GM12878 (cell line): ENCODE measurements at regions not wholly inside any gene's neighbourhood (a gene's known extent, or its start where the extent isn't known, plus 50 kb on each side); places are given as distances from the start of the nearest gene placed in this dataset.

Source experiments
- ATAC-seq: fragments of 200-7000 bp; cut with Tn5 transposase; 3 replicates; pipeline ENCODE4 v1.9.1; 2020; ENCODE audit warnings: mild to moderate bottlenecking, moderate library complexity
- BruUV-seq: library from RNA; stranded (reverse); fragments of 400-500 nt; replicated peaks from 2 replicates; lab custom pipeline; 2021; lab: Mats Ljungman, UMichigan
- CTCF ChIA-PET: fragments of 300-600 bp; sonication (Branson Sonifier 250); formaldehyde crosslinking; extraction: SDS; loops from one replicate; lab custom pipeline; 2021; ENCODE audit warnings: inconsistent platforms; lab: Yijun Ruan, JAX
- POLR2A ChIA-PET: fragments of 350-600 bp; formaldehyde crosslinking; extraction: SDS; loops from one replicate; lab custom pipeline; 2021; ENCODE audit warnings: inconsistent platforms; lab: Charles Lee
- RAD21 ChIA-PET: fragments of 300-600 bp; sonication (Branson Sonifier 250); formaldehyde crosslinking; loops from one replicate; lab custom pipeline; 2023; ENCODE audit warnings: antibody characterized with exemption; ENCODE audit not compliant: unreplicated experiment; lab: Charles Lee
- SMC1A ChIA-PET: fragments of 300-600 bp; sonication (Branson Sonifier 250); formaldehyde crosslinking; loops from one replicate; lab custom pipeline; 2023; ENCODE audit not compliant: unreplicated experiment, uncharacterized antibody; lab: Charles Lee
- DNase-seq: peaks from one replicate; pipeline ENCODE4 v3.0.0-alpha.2; 2011; ENCODE audit warnings: low read depth, low spot score
- FAIRE-seq: peaks from 3 replicates; lab custom pipeline; 2011; peaks lifted over from hg19 to GRCh38; lab: Jason Lieb, UNC
- H2AFZ ChIP-seq: 2 replicates; pipeline ENCODE4 v1.6.0; 2011; ENCODE audit warnings: low read depth, low read length, control low read depth; ENCODE audit not compliant: control insufficient read depth
- H3K27ac ChIP-seq: 2 replicates; pipeline ENCODE4 v1.5.1; 2011; ENCODE audit warnings: control low read depth; ENCODE audit not compliant: control insufficient read depth, insufficient read depth
- H3K27me3 ChIP-seq, 2 experiments: replicated peaks in 1 of 2; 2 replicates each; pipeline versions ENCODE4 v1.6.0 to v1.6.1; 2011; ENCODE audit warnings: low read length in 1 of 2; ENCODE audit not compliant: control insufficient read depth in 2 of 2, insufficient read depth in 2 of 2
- H3K36me3 ChIP-seq, 2 experiments: 2 replicates each; pipeline ENCODE4 v1.5.1; 2011; ENCODE audit warnings: low read length in 1 of 2; ENCODE audit not compliant: control insufficient read depth in 2 of 2, insufficient read depth in 2 of 2
- H3K4me1 ChIP-seq: 2 replicates; pipeline ENCODE4 v1.6.1; 2011; ENCODE audit warnings: mild to moderate bottlenecking, low read length, moderate library complexity, mixed read lengths; ENCODE audit not compliant: control insufficient read depth, insufficient read depth
- H3K4me2 ChIP-seq: 2 replicates; pipeline ENCODE4 v1.6.0; 2011; ENCODE audit warnings: control low read depth; ENCODE audit not compliant: control insufficient read depth, insufficient read depth
- H3K4me3 ChIP-seq: fragments of 200-600 bp; sonication (generic); 2 replicates; pipeline ENCODE4 v1.5.1; 2016
- H3K79me2 ChIP-seq: 2 replicates; pipeline ENCODE4 v1.6.0; 2011; ENCODE audit warnings: low read length; ENCODE audit not compliant: control insufficient read depth, insufficient read depth
- H3K9ac ChIP-seq: 2 replicates; pipeline ENCODE4 v1.8.0; 2011; ENCODE audit warnings: low read length, control low read depth, mixed read lengths; ENCODE audit not compliant: control insufficient read depth, insufficient read depth
- H3K9me3 ChIP-seq: replicated peaks from 3 replicates; pipeline ENCODE4 v1.5.1; 2011; ENCODE audit warnings: mild to moderate bottlenecking, low read length; ENCODE audit not compliant: control insufficient read depth, insufficient read depth
- H4K20me1 ChIP-seq: 2 replicates; pipeline ENCODE4 v1.6.0; 2011; ENCODE audit not compliant: control insufficient read depth, insufficient read depth
- BCL3 ChIP-seq: IDR thresholded peaks from 2 replicates; pipeline ENCODE4 v1.6.1; 2011; ENCODE audit warnings: borderline replicate concordance, low read depth, mild to moderate bottlenecking, moderate library complexity, low read length; ENCODE audit not compliant: insufficient read depth, poor library complexity, severe bottlenecking
- BHLHE40 ChIP-seq, 2 experiments: fragments of 450-650 bp in 1 of 2; IDR thresholded peaks; 2 replicates each; pipeline ENCODE4 v1.6.1; 2011 to 2017; ENCODE audit warnings: low read depth in 2 of 2, borderline replicate concordance in 1 of 2, improper control_type of control experiment in 1 of 2, low read length in 1 of 2, mild to moderate bottlenecking in 1 of 2
- CBFB ChIP-seq: IDR thresholded peaks from 2 replicates; pipeline ENCODE4 v1.6.1; 2016; ENCODE audit warnings: antibody characterized with exemption, low read depth
- CBX5 ChIP-seq: sonication (generic); IDR thresholded peaks from 2 replicates; pipeline ENCODE4 v1.6.1; 2016; ENCODE audit warnings: low read depth, moderate library complexity, mild to moderate bottlenecking, inconsistent platforms
- GABPA ChIP-seq: IDR thresholded peaks from 2 replicates; pipeline ENCODE4 v1.6.1; 2014; ENCODE audit warnings: antibody characterized with exemption, low read depth, mild to moderate bottlenecking, inconsistent platforms
- HDAC2 ChIP-seq: fragments of 200-600 bp; sonication (generic); IDR thresholded peaks from 2 replicates; pipeline ENCODE4 v1.6.1; 2017
- HDAC6 ChIP-seq: fragments of 200-600 bp; sonication (generic); IDR thresholded peaks from one replicate; pipeline ENCODE4 v1.8.0; 2017; ENCODE audit warnings: antibody characterized with exemption; ENCODE audit not compliant: unreplicated experiment
- HDGF ChIP-seq: fragments of 450-650 bp; IDR thresholded peaks from 2 replicates; pipeline ENCODE4 v1.6.1; 2016; ENCODE audit warnings: antibody characterized with exemption
- IRF4 ChIP-seq: IDR thresholded peaks from 2 replicates; pipeline ENCODE4 v1.6.1; 2011; ENCODE audit warnings: low read depth, low read length
- POLR2A ChIP-seq: IDR thresholded peaks from 2 replicates; pipeline ENCODE4 v1.6.1; 2011; ENCODE audit warnings: low read depth, mild to moderate bottlenecking, low read length
- POLR2AphosphoS5 ChIP-seq: IDR thresholded peaks from 2 replicates; pipeline ENCODE4 v1.6.1; 2011; ENCODE audit warnings: mild to moderate bottlenecking, low read length, inconsistent platforms
- RELB ChIP-seq: fragments of 450-650 bp; IDR thresholded peaks from 2 replicates; pipeline ENCODE4 v1.6.1; 2017; ENCODE audit warnings: low read depth, mild to moderate bottlenecking, moderate library complexity
- RUNX3 ChIP-seq: IDR thresholded peaks from 2 replicates; pipeline ENCODE4 v1.6.1; 2012; ENCODE audit warnings: low read length, inconsistent platforms
- SMAD1 ChIP-seq: fragments of 450-650 bp; IDR thresholded peaks from 2 replicates; pipeline ENCODE4 v1.6.1; 2018; ENCODE audit warnings: mild to moderate bottlenecking, low read depth; ENCODE audit not compliant: partially characterized antibody
- ZBTB33 ChIP-seq: fragments of 450-650 bp; IDR thresholded peaks from 2 replicates; pipeline ENCODE4 v1.6.1; 2017; ENCODE audit warnings: mild to moderate bottlenecking
- ZNF592 ChIP-seq: fragments of 450-650 bp; IDR thresholded peaks from 2 replicates; pipeline ENCODE4 v1.6.1; 2017; ENCODE audit warnings: mild to moderate bottlenecking, moderate library complexity
- WGBS: methylation state at CpG from one replicate; pipeline ENCODE4 v1.1.6; 2016; ENCODE audit warnings: low lambda C conversion rate; ENCODE audit not compliant: insufficient replicate concordance, insufficient coverage; ENCODE audit errors: missing lambda C conversion rate; 5-methylcytosine and 5-hydroxymethylcytosine counted together
- in situ Hi-C: fragments of 300-500 bp; cut with MboI; formaldehyde crosslinking; loops from 9 replicates; pipeline ENCODE4 v1.14.3; 2018; ENCODE audit warnings: mixed read lengths
- intact Hi-C: fragments of 100-400 bp; cut with micrococcal nuclease; formaldehyde crosslinking; loops from one replicate; pipeline ENCODE4 v1.14.2; 2022; ENCODE audit not compliant: unreplicated experiment

- H3K4me3 ChIP-seq: no peak overlapping the region
- intact Hi-C loops: no loop called here
- no peaks in the 10 kb centered on the region for H3K36me3 ChIP-seq
- no peak overlapping the region for H2AFZ ChIP-seq
- DNase-seq: no peak
- FAIRE-seq: no peak
- SMC1A ChIA-PET: no interaction called here
- CTCF ChIA-PET: no interaction called here
- no peak overlapping the region for H3K4me2 ChIP-seq
- H3K9ac ChIP-seq: no peak overlapping the region
- BruUV-seq: no TSS peak
- POLR2A ChIA-PET: no interaction called here
- no peaks in the 10 kb centered on the region for H3K4me1 ChIP-seq
- RAD21 ChIA-PET: no interaction called here
- TF ChIP-seq CBX5 (no peak), HDGF (no peak), GABPA (no peak), POLR2AphosphoS5 (no peak), CBFB (no peak), HDAC2 (no peak), ZNF592 (no peak), SMAD1 (no peak), POLR2A (no peak), ZBTB33 (no peak), BHLHE40 (IDR thresholded peaks at IDR 0.05; ENCODE audit: borderline replicate concordance in 1 of 2, low read depth in 2 of 2, low read length in 1 of 2) (no peak), RELB (no peak), BCL3 (no peak), HDAC6 (no peak), RUNX3 (no peak), IRF4 (no peak)
- TF ChIP-seq, all 136 proteins: peak for 0
- Histone ChIP-seq H4K20me1 (no peaks in the 10 kb centered on the region), H3K27me3 (no peaks in the 10 kb centered on the region), H3K9me3 (no peaks in the 10 kb centered on the region; the same call in 2 of the 3 replicates), H3K27ac (no peak overlapping the region), H3K79me2 (no peaks in the 10 kb centered on the region)
- ATAC-seq: no peak
- 0% methylated on average over 5 of the region's 5 CpGs for WGBS
- in situ Hi-C loops: no loop called here
Observed at GRCh38 chr20:61014491-61014890, 237.6 kb upstream of the CDH4 start.
